Choroid plexus epithelial cell (primary cell): ENCODE measurements at regions not wholly inside any gene's neighbourhood (a gene's known extent, or its start where the extent isn't known, plus 50 kb on each side); places are given as distances from the start of the nearest gene placed in this dataset.

Source experiments
- DNase-seq: peaks from one replicate; pipeline ENCODE4 v3.0.0-alpha.2; 2010; ENCODE audit warnings: low read depth
- H3K4me3 ChIP-seq: 2 replicates; pipeline ENCODE4 v1.5.1; 2011; ENCODE audit warnings: low read depth, mild to moderate bottlenecking, control low read depth, low read length, moderate library complexity
- CTCF ChIP-seq: conservative IDR thresholded peaks from 2 replicates; pipeline ENCODE4 v1.5.1; 2011; ENCODE audit warnings: low read depth, mild to moderate bottlenecking, control low read depth, inconsistent platforms, low read length, moderate library complexity

GRCh38 chr1:88101041-88101440 is 583.0 kb upstream of the PKN2 start:
- DNase-seq, result no peak
- H3K4me3 ChIP-seq, result no peak overlapping the region
- TF ChIP-seq CTCF, result no peak

GRCh38 chr1:88104236-88104635 is 579.8 kb upstream of the PKN2 start:
- no peak for DNase-seq
- no peak overlapping the region for H3K4me3 ChIP-seq
- no peak for TF ChIP-seq CTCF

- no peak for TF ChIP-seq CTCF
- DNase-seq, result no peak
- H3K4me3 ChIP-seq, result no peak overlapping the region
These were observed 579.2 kb upstream of the PKN2 start for GRCh38 chr1:88104886-88105285.

GRCh38 chr1:88111816-88112215 is 572.3 kb upstream of the PKN2 start:
- DNase-seq, result no peak
- H3K4me3 ChIP-seq, result no peak overlapping the region
- no peak for TF ChIP-seq CTCF

GRCh38 chr1:88117597-88117996 is 566.5 kb upstream of the PKN2 start:
- no peak for TF ChIP-seq CTCF
- H3K4me3 ChIP-seq, result no peak overlapping the region
- no peak for DNase-seq

GRCh38 chr1:88118176-88118845 is 565.8 kb upstream of the PKN2 start:
- DNase-seq, result no peak
- no peak overlapping the region for H3K4me3 ChIP-seq
- TF ChIP-seq CTCF, result no peak

- DNase-seq, result no peak
- TF ChIP-seq CTCF, result no peak
- no peak overlapping the region for H3K4me3 ChIP-seq
These were observed 559.5 kb upstream of the PKN2 start for GRCh38 chr1:88124614-88125013.
